Neuronal stem cell (in vitro differentiated cells): ENCODE measurements at regions not wholly inside any gene's neighbourhood (a gene's known extent, or its start where the extent isn't known, plus 50 kb on each side); places are given as distances from the start of the nearest gene placed in this dataset.

Experiments
- DNase-seq: peaks from one replicate; pipeline ENCODE4 v3.0.0-alpha.2; 2013; ENCODE audit warnings: low spot score
- H2AFZ ChIP-seq: one replicate; pipeline ENCODE4 v1.6.1; 2013; ENCODE audit warnings: mild to moderate bottlenecking, low read length, inconsistent platforms
- H2AK5ac ChIP-seq: 2 replicates; pipeline ENCODE4 v1.6.1; 2013; ENCODE audit warnings: low read depth, mild to moderate bottlenecking, inconsistent platforms, low read length, moderate library complexity, mixed read lengths
- H2BK120ac ChIP-seq: 2 replicates; pipeline ENCODE4 v1.6.1; 2013; ENCODE audit warnings: low read depth, mild to moderate bottlenecking, inconsistent platforms, low read length, moderate library complexity, mixed read lengths
- H2BK12ac ChIP-seq: one replicate; pipeline ENCODE4 v1.6.1; 2013; ENCODE audit warnings: low read length, inconsistent platforms
- H2BK15ac ChIP-seq: 2 replicates; pipeline ENCODE4 v1.6.1; 2013; ENCODE audit warnings: mild to moderate bottlenecking, low read length, inconsistent platforms, mixed read lengths
- H2BK5ac ChIP-seq: one replicate; pipeline ENCODE4 v1.6.1; 2013; ENCODE audit warnings: inconsistent platforms, mild to moderate bottlenecking, low read length, moderate library complexity
- H3K14ac ChIP-seq: one replicate; pipeline ENCODE4 v1.6.1; 2013; ENCODE audit warnings: low read length, inconsistent platforms
- H3K18ac ChIP-seq: 2 replicates; pipeline ENCODE4 v1.6.1; 2013; ENCODE audit warnings: low read length, inconsistent platforms
- H3K23ac ChIP-seq: 2 replicates; pipeline ENCODE4 v1.6.1; 2013; ENCODE audit warnings: low read depth, mild to moderate bottlenecking, mixed read lengths, low read length, inconsistent platforms; ENCODE audit not compliant: poor library complexity
- H3K27ac ChIP-seq: replicated peaks from 3 replicates; pipeline ENCODE4 v1.5.1; 2013; ENCODE audit warnings: low read length, inconsistent platforms
- H3K27me3 ChIP-seq, 3 experiments: 2 replicates each; pipeline ENCODE4 v1.6.1; 2013; ENCODE audit warnings: low read length in 3 of 3, mild to moderate bottlenecking in 2 of 3, inconsistent platforms in 1 of 3, low read depth in 1 of 3, mixed read lengths in 1 of 3, moderate library complexity in 1 of 3; ENCODE audit not compliant: control insufficient read depth in 3 of 3, insufficient read depth in 3 of 3
- H3K36me3 ChIP-seq, 2 donors: replicated peaks in 1 of 2; 2 replicates each; pipeline ENCODE4 v1.6.1; 2013; ENCODE audit warnings: low read length in 2 of 2; ENCODE audit not compliant: control insufficient read depth in 2 of 2, insufficient read depth in 2 of 2
- H3K4ac ChIP-seq: 2 replicates; pipeline ENCODE4 v1.6.1; 2013; ENCODE audit warnings: inconsistent platforms, mild to moderate bottlenecking, low read length, moderate library complexity
- H3K4me1 ChIP-seq, 2 donors: 1 replicate in 1 of 2; 2 replicates in 1 of 2; pipeline ENCODE4 v1.6.1; 2013; ENCODE audit warnings: low read length in 2 of 2, low read depth in 1 of 2; ENCODE audit not compliant: control insufficient read depth in 2 of 2, insufficient read depth in 1 of 2
- H3K4me2 ChIP-seq: one replicate; pipeline ENCODE4 v1.6.1; 2013; ENCODE audit warnings: mild to moderate bottlenecking, low read length, inconsistent platforms; ENCODE audit not compliant: insufficient read depth, poor library complexity, severe bottlenecking
- H3K4me3 ChIP-seq, 2 donors: 2 replicates each; pipeline ENCODE4 v1.5.1; 2013; ENCODE audit warnings: low read length in 2 of 2, mild to moderate bottlenecking in 2 of 2, inconsistent platforms in 1 of 2, moderate library complexity in 1 of 2
- H3K79me1 ChIP-seq: one replicate; pipeline ENCODE4 v1.6.1; 2013; ENCODE audit warnings: low read depth, mild to moderate bottlenecking, inconsistent platforms, low read length, moderate library complexity
- H3K9ac ChIP-seq: one replicate; pipeline ENCODE4 v1.6.1; 2013; ENCODE audit warnings: mild to moderate bottlenecking, low read depth, low read length, inconsistent platforms; ENCODE audit not compliant: poor library complexity
- H3K9me3 ChIP-seq, 2 donors: replicated peaks in 1 of 2; 2 replicates each; pipeline versions ENCODE3 to v1.6.1; 2013; ENCODE audit warnings: low read length in 2 of 2, mild to moderate bottlenecking in 2 of 2, inconsistent platforms in 1 of 2, low read depth in 1 of 2, mixed read lengths in 1 of 2, moderate library complexity in 1 of 2; ENCODE audit not compliant: control insufficient read depth in 2 of 2, insufficient read depth in 1 of 2
- H4K8ac ChIP-seq: one replicate; pipeline ENCODE4 v1.6.1; 2013; ENCODE audit warnings: low read depth, mild to moderate bottlenecking, inconsistent platforms, low read length, moderate library complexity
- H4K91ac ChIP-seq: one replicate; pipeline ENCODE4 v1.6.1; 2013; ENCODE audit warnings: low read length, low read depth, mild to moderate bottlenecking, inconsistent platforms; ENCODE audit not compliant: poor library complexity
- whole genome bisulfite sequencing, 2 donors: extraction: QIAGEN DNeasy Blood & Tissue Kit; methylation state at CpG; one replicate each; pipeline ENCODE4 v1.1.7; 2013; ENCODE audit warnings: missing lambda C conversion rate in 2 of 2, mixed read lengths in 1 of 2; ENCODE audit not compliant: insufficient read length in 2 of 2, insufficient replicate concordance in 1 of 2; ENCODE audit errors: extremely low coverage in 2 of 2; 5-methylcytosine and 5-hydroxymethylcytosine counted together

DNA sequence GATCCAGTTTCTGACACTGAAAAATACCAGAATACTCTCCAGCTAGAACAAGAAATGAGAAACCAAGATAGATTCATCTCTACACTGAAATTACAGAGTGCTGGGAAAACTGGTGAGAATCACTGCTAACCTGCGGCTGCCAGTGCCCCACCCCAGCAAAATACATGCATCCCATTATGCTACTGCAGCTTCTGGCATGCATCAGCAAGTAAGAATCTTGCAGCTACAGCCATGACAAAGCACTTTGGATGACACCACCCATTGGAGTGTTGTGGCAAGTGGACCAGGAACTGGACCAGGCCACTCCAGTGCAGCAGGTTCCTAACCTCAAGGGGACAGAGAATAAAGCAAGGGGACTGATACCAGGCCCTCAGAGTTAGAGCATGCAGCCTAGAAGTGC lies 378.8 kb upstream of the ETAA1 start:
- WGBS, 2 donors: no CpG with 5 or more reads among the region's 1 CpG
- H2AK5ac ChIP-seq: no peak overlapping the region

DNA sequence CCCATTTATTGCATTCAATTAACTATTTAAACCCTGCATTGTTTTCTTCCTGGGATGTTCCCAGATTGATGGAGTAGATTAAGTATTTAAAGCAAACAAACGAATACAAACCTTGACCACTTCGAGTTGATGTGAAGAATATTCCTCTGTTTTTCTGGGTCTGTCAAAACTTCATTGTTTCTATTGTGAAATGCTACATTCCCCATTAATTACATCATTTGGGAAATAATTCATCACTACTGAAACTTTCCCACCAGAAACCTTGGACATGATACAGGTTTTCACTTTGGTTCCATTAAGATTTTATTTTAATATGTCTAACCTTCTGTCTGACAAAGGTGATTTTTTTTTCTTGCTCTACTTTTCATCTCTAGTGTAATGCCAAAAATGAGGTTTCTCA lies 365.1 kb upstream of the ETAA1 start:
- Histone ChIP-seq H2BK12ac (no peak overlapping the region), H3K79me1 (no peaks in the 10 kb centered on the region), H4K91ac (no peak overlapping the region), H3K23ac (no peak overlapping the region), H4K8ac (no peak overlapping the region), H3K27ac (no peak overlapping the region), H3K4ac (no peak overlapping the region), H3K4me1 (no peaks in the 10 kb centered on the region), H3K27me3 (no peaks in the 10 kb centered on the region), H2BK120ac (no peak overlapping the region), H3K14ac (no peak overlapping the region), H3K9me3 (no peaks in the 10 kb centered on the region), H2BK15ac (no peak overlapping the region), H3K4me2 (no peak overlapping the region), H3K4me3 (no peak overlapping the region), H2BK5ac (no peak overlapping the region), H2AK5ac (no peak overlapping the region), H2AFZ (no peak overlapping the region), H3K9ac (no peak overlapping the region), H3K36me3 (no peaks in the 10 kb centered on the region), H3K18ac (no peak overlapping the region)
- no peak for DNase-seq
- WGBS, 2 donors: no CpG with 5 or more reads among the region's 2 CpGs

More for the DNA sequence above, 378.8 kb upstream of the ETAA1 start:
- no peak overlapping the region for H2BK120ac ChIP-seq
- no peaks in the 10 kb centered on the region for H3K4me1 ChIP-seq
- no peak overlapping the region for H2AFZ ChIP-seq
- no peak overlapping the region for H2BK5ac ChIP-seq
- H3K36me3 ChIP-seq: no peaks in the 10 kb centered on the region
- peaks cover 0 to 1% of the 10 kb centered on the region in 2 donors for H3K9me3 ChIP-seq
- H3K79me1 ChIP-seq: no peaks in the 10 kb centered on the region
- no peak overlapping the region for H3K4me3 ChIP-seq
- H3K4me2 ChIP-seq: no peak overlapping the region
- no peak overlapping the region for H3K4ac ChIP-seq
- H2BK12ac ChIP-seq: no peak overlapping the region
- no peak overlapping the region for H3K14ac ChIP-seq
- no peak overlapping the region for H4K91ac ChIP-seq
- H3K27me3 ChIP-seq: no peaks in the 10 kb centered on the region
- H2BK15ac ChIP-seq: no peak overlapping the region
- H3K23ac ChIP-seq: no peak overlapping the region
- no peak overlapping the region for H3K27ac ChIP-seq
- H4K8ac ChIP-seq: no peak overlapping the region
- H3K18ac ChIP-seq: peak overlapping the region; percentile 35
- DNase-seq: no peak
- H3K9ac ChIP-seq: no peak overlapping the region

- H4K91ac ChIP-seq: no peak overlapping the region
- no peak overlapping the region for H2BK5ac ChIP-seq
- no peaks in the 10 kb centered on the region for H3K36me3 ChIP-seq
- H3K79me1 ChIP-seq: no peaks in the 10 kb centered on the region
- no peak overlapping the region for H2BK12ac ChIP-seq
- H3K4me1 ChIP-seq: peaks cover 0 to 3% of the 10 kb centered on the region in 2 donors
- H4K8ac ChIP-seq: no peak overlapping the region
- no peaks in the 10 kb centered on the region for H3K27me3 ChIP-seq
- no peak overlapping the region for H2BK15ac ChIP-seq
- no peak overlapping the region for H2BK120ac ChIP-seq
- no peak overlapping the region for H3K4ac ChIP-seq
- H3K23ac ChIP-seq: no peak overlapping the region
- H3K18ac ChIP-seq: no peak overlapping the region
- no peak overlapping the region for H3K14ac ChIP-seq
- no peak overlapping the region for H3K27ac ChIP-seq
- no peak overlapping the region for H2AK5ac ChIP-seq
- H3K9ac ChIP-seq: no peak overlapping the region
- no peak overlapping the region for H2AFZ ChIP-seq
- no peak overlapping the region for H3K4me3 ChIP-seq
- DNase-seq: no peak
- WGBS, 2 donors: no CpG with 5 or more reads among the region's 5 CpGs
- H3K9me3 ChIP-seq: no peaks in the 10 kb centered on the region
- no peak overlapping the region for H3K4me2 ChIP-seq
Measured at GRCh38 chr2:67036444-67036843, 360.7 kb upstream of the ETAA1 start.

DNA sequence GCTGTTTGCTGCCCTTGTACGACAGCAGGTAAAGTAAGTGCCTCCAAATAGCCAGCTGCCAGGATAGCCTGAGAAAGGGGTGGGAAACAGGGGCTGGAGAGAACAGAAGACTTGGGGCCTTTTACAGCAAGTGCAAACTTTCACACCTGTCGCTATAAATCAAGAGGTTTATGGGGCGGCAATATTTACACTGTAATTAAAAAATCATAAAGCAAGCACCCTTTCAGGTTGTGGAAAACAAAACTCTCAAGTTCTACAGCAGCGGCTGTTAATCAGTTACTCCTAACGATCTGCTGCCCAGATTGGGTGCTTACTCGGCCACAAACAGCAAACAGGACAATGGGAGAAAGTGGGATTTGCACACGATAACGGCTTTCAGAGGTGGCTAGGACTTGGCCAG lies 359.5 kb upstream of the ETAA1 start:
- no peak for DNase-seq
- Histone ChIP-seq H2BK120ac (no peak overlapping the region), H3K27me3 (no peaks in the 10 kb centered on the region), H3K27ac (no peak overlapping the region), H3K4me1 (peaks cover 0 to 3% of the 10 kb centered on the region in 2 donors), H2BK12ac (no peak overlapping the region), H2AFZ (no peak overlapping the region), H2AK5ac (no peak overlapping the region), H4K8ac (no peak overlapping the region), H3K4ac (no peak overlapping the region), H4K91ac (no peak overlapping the region), H3K9ac (no peak overlapping the region), H2BK15ac (no peak overlapping the region), H3K9me3 (no peaks in the 10 kb centered on the region), H3K4me3 (no peak overlapping the region), H3K14ac (no peak overlapping the region), H3K4me2 (no peak overlapping the region), H3K18ac (no peak overlapping the region), H3K23ac (no peak overlapping the region), H3K79me1 (no peaks in the 10 kb centered on the region), H2BK5ac (no peak overlapping the region), H3K36me3 (no peaks in the 10 kb centered on the region)
- no CpG with 5 or more reads among the region's 8 CpGs for WGBS, 2 donors
